Astrocyte (in vitro differentiated cells and primary cell): ENCODE measurements at regions not wholly inside any gene's neighbourhood (a gene's known extent, or its start where the extent isn't known, plus 50 kb on each side); places are given as distances from the start of the nearest gene placed in this dataset.

Experiments
- CTCF ChIP-seq: IDR thresholded peaks from 2 replicates; pipeline ENCODE4 v1.5.1; 2011; ENCODE audit warnings: low read depth, mild to moderate bottlenecking, inconsistent platforms, low read length, moderate library complexity; ENCODE audit not compliant: insufficient read depth
- EZH2 ChIP-seq: IDR thresholded peaks from 2 replicates; pipeline ENCODE4 v1.6.1; 2012; ENCODE audit warnings: mild to moderate bottlenecking, low read length, inconsistent platforms; ENCODE audit not compliant: insufficient read depth

- TF ChIP-seq CTCF (no peak), EZH2 (no peak)
Observed at GRCh38 chr2:21658907-21659477, 535.2 kb downstream of the TDRD15 start.
